ENCODE measurements at regions not wholly inside any gene's neighbourhood (a gene's known extent, or its start where the extent isn't known, plus 50 kb on each side); places are given as distances from the start of the nearest gene placed in this dataset.

- no peak for DNase-seq
Observed at GRCh38 chr11:127182586-127183203, 182.1 kb upstream of the KIRREL3 start.

- no peak for DNase-seq
Observed at GRCh38 chr11:127157225-127157624, 156.7 kb upstream of the KIRREL3 start.

GRCh38 chr11:127149410-127149809 is 148.8 kb upstream of the KIRREL3 start:
- no peak for DNase-seq

GRCh38 chr11:127143251-127143650 is 142.7 kb upstream of the KIRREL3 start:
- no peak for DNase-seq

GRCh38 chr11:127138613-127139012 is 138.0 kb upstream of the KIRREL3 start:
- DNase-seq: no peak

GRCh38 chr11:127137771-127138280 is 137.3 kb upstream of the KIRREL3 start:
- no peak for DNase-seq

GRCh38 chr11:127136438-127136837 is 135.9 kb upstream of the KIRREL3 start:
- DNase-seq: no peak

- no peak for DNase-seq
Observed at GRCh38 chr11:127135256-127135655, 134.7 kb upstream of the KIRREL3 start.

- no peak for DNase-seq
Observed at GRCh38 chr11:127133061-127133460, 132.5 kb upstream of the KIRREL3 start.

GRCh38 chr11:127130321-127130720 is 129.8 kb upstream of the KIRREL3 start:
- DNase-seq: no peak

GRCh38 chr11:127126986-127127385 is 126.4 kb upstream of the KIRREL3 start:
- no peak for DNase-seq

- no peak for DNase-seq
Observed at GRCh38 chr11:127119356-127119755, 118.8 kb upstream of the KIRREL3 start.

GRCh38 chr11:127118811-127119210 is 118.2 kb upstream of the KIRREL3 start:
- no peak for DNase-seq

GRCh38 chr11:127117231-127117739 is 116.7 kb upstream of the KIRREL3 start:
- no peak for DNase-seq

- DNase-seq: no peak
Observed at GRCh38 chr11:127115844-127116243, 115.3 kb upstream of the KIRREL3 start.

- DNase-seq: no peak
Observed at GRCh38 chr11:127114035-127114434, 113.5 kb upstream of the KIRREL3 start.

GRCh38 chr11:127110542-127110941 is 110.0 kb upstream of the KIRREL3 start:
- peak; percentile 3 for DNase-seq

GRCh38 chr11:127109796-127110480 is 109.4 kb upstream of the KIRREL3 start:
- DNase-seq: no peak

- DNase-seq: no peak
Observed at GRCh38 chr11:127108838-127109237, 108.3 kb upstream of the KIRREL3 start.

- DNase-seq: no peak
Observed at GRCh38 chr11:127106938-127107337, 106.4 kb upstream of the KIRREL3 start.

GRCh38 chr11:127105593-127106541 is 105.3 kb upstream of the KIRREL3 start:
- DNase-seq: no peak

GRCh38 chr11:127103586-127104388 is 103.2 kb upstream of the KIRREL3 start:
- DNase-seq: no peak
